T47D (cell line): ENCODE measurements at regions not wholly inside any gene's neighbourhood (a gene's known extent, or its start where the extent isn't known, plus 50 kb on each side); places are given as distances from the start of the nearest gene placed in this dataset.

Experiments used
- DNase-seq, 2 experiments: peaks; one replicate each; pipeline versions ENCODE4 v3.0.0 to v3.0.0-alpha.2; 2011 to 2012; ENCODE audit warnings: low read depth in 1 of 2, low spot score in 1 of 2
- JUND ChIP-seq: IDR thresholded peaks from 2 replicates; pipeline ENCODE4 v1.6.1; 2012; ENCODE audit warnings: low read depth
- in situ Hi-C: cut with HindIII; loops from 2 replicates; pipeline ENCODE4 v1.10.0; 2016; ENCODE audit warnings: low sequenced_read_pairs, low pct_unique_long_range_greater_than_20kb

DNA sequence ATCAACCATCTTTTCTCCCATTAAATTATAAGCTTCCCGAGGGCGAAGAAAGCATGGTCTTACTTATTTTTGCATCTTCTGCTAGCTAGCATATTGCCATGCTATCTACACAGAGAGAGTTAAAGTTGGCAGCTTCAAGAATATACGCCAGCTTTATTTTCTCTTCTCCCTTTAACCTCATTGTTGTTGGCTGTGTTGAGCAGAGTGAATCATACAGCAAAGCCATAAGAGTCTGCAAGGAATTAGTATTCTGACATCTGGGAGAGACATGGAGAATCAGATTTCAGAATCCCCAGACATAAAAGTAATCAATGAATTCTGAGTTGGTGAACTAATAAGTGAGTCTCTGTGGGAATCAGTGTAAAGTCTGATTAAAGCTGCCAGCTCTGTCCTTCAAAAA lies 649.6 kb upstream of the PTBP2 start:
- no peak for TF ChIP-seq JUND
- no peak for DNase-seq
- in situ Hi-C loops = no loop called here

GRCh38 chr1:96073100-96073499 lies 648.5 kb upstream of the PTBP2 start:
- no peak for TF ChIP-seq JUND
- no peak for DNase-seq
- in situ Hi-C loops = no loop called here

DNA sequence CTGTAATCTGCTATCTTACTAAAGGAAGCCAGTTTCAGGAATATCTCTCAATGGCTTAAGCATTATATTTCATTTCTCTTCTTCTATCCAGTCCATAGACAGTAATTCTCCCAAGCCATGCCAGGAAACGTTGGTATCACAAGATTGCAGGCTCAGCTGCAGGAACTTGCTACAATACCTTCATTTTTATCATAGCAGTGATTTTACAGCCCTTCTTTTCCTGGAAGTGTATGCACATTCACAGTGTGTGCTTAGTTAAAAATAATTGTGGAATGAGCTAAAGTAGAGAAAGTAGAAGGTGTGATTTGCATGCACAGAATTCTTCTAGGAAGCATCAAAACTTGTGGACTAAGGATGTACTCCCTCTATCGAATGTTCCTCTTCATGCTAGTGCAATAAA lies 647.2 kb upstream of the PTBP2 start:
- no peak for TF ChIP-seq JUND
- in situ Hi-C loops = no loop called here
- DNase-seq = no peak

GRCh38 chr1:96074876-96075577 lies 646.6 kb upstream of the PTBP2 start:
- TF ChIP-seq JUND = no peak
- in situ Hi-C loops = no loop called here
- no peak for DNase-seq

DNA sequence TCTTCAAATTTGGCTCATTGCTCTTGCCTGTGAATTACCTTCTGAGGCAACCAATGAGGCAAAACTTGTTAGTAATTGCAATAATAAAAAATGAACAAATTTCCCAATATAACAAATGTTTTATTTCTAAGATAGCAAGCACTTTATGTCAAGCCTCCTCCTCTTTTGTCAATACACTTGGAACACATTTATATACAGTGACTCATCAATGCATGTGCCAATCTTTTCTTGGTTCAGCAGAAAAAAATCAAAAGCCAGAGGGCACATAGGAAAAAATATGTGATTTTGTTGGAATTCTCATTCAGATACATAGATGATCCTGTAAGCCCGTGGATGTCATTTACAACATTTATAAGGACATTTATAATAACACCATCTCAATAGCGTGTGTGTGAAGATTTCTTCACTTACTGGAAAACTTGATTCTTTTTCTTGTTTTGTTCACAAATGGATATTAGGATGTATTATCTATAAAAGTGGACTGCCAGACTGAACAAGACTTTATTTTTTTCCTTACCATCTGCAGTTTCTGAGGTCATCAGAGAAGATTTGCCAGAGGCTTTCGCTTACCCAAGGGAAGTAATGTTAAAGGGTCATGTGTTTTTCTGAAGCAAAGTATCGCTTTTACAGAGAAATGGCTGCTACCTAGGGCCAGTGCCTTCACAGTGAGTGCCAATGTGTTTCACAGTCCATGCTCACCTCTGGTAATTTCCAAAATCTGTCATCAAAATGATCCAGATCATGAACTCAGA lies 645.7 kb upstream of the PTBP2 start:
- in situ Hi-C loops = no loop called here
- no peak for DNase-seq
- no peak for TF ChIP-seq JUND

DNA sequence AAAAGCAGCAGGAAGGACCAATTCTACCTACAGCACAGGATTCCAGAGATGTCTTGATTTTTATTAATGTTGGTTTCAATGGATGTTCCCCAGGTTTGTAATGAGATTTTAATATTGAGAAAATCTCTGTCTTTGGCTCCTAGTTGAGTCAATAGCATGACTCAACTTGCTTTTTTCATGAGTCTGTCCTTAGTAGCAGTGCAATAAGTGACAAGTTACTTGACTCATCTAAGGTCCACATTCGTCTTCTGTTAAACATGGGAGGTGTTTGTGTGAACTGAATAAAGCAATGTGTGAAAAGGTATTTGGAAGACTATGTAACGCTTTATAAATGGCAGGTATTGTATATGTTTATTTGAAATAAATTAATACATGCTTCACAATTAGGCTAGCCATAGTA lies 645.0 kb upstream of the PTBP2 start:
- DNase-seq = no peak
- in situ Hi-C loops = no loop called here
- no peak for TF ChIP-seq JUND

DNA sequence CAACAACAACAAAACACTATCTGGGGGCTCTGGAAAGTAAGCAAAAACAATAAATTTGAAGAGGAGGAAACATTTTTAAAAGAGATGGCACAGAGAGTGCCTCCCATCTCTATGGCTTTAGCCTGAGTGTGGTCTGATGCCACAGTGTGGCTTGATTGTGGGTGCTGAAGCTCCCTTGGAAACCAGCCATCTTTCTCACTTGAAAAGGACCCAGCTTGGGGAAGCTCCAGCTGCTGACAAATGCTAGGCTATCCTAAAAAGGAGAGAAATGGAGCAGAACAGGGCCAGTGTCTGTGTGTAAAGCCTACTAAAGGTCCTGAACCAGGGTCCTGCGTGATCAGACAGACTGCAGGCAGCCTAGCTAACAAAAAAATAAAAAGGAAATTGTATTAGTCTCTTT lies 642.0 kb upstream of the PTBP2 start:
- no peak for TF ChIP-seq JUND
- no peak for DNase-seq
- in situ Hi-C loops = no loop called here

GRCh38 chr1:96080925-96081324 lies 640.7 kb upstream of the PTBP2 start:
- in situ Hi-C loops = no loop called here
- TF ChIP-seq JUND = no peak
- DNase-seq = no peak

- no peak for DNase-seq
- TF ChIP-seq JUND = no peak
- in situ Hi-C loops = no loop called here
Observed at GRCh38 chr1:96087719-96088118, 633.9 kb upstream of the PTBP2 start.

- in situ Hi-C loops = no loop called here
- no peak for TF ChIP-seq JUND
- DNase-seq = peak in 1 of 2 experiments; percentile 27
Observed at GRCh38 chr1:96090134-96090533, 631.5 kb upstream of the PTBP2 start.

GRCh38 chr1:96095849-96096612 lies 625.6 kb upstream of the PTBP2 start:
- no peak for TF ChIP-seq JUND
- in situ Hi-C loops = no loop called here
- DNase-seq = no peak

DNA sequence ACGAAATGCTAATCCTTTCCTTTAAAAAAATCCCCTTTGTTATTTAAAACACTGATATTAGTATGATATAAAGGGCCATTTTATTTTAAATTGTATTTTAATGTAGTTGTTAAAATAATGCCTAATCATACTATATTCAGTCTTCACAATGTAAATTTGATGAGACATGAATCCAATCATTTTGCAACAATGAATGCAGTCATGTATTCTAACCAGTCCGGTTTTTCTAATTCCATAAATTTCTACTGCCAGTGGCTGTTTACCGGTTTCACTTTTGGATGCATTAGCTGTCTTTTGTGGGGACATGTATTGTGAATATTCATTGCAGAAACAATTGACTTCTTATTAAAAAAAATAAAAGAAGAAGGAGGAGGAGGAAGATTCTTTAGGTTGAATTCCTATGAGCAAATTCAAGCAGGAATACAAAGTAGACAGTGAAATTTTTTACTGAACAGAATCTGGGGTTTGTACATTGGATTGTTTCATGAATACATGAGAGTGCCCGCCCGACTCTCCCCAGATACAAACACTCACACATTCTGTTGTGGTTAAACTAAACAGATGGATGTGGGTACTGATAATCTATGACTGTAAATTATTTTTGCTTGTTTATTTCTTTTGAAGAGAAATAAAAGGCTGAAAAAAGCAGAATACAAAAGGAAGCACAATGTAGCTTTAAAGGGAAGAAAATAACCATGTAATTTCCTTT lies 624.8 kb upstream of the PTBP2 start:
- in situ Hi-C loops = no loop called here
- TF ChIP-seq JUND = no peak
- no peak for DNase-seq
